ENCODE measurements at regions not wholly inside any gene's neighbourhood (a gene's known extent, or its start where the extent isn't known, plus 50 kb on each side); places are given as distances from the start of the nearest gene placed in this dataset.

DNA sequence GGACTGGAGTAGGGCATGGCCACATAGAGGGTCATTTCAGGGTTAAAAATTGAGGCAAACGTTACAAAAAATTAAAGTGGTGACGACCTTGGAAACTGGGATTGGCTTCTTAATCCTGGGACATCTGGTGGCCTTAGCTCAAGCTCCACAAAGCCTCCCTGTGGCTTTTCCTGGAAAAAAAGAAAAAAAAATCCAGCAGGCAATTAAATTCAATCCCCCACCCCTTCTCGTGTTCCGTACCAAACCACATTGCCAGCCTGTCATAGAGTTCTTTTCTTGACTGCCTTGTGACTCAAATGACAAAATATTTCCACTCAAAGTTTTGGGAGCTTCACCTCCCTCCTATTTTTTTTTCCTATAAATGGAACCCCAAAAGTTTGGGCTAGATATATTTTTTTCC, 195.6 kb downstream of the HRH4 start:
- Histone ChIP-seq H3K9ac (ENCODE audit: low read depth, low read length) (no peak overlapping the region), H3K9me1 (ENCODE audit: insufficient read depth, low read length) (peaks cover 15% of the 10 kb centered on the region), H3K4me3 (ENCODE audit: insufficient read depth, low read depth, low read length) (no peak overlapping the region), H3K27me3 (ENCODE audit: control insufficient read depth, insufficient read depth, low read length) (no peaks in the 10 kb centered on the region), H4K5ac (ENCODE audit: low read depth, low read length) (peak overlapping the region; percentile 27), H3K14ac (replicated peaks; ENCODE audit: low read depth, low read length) (peak overlapping the region; percentile 88), H2BK120ac (ENCODE audit: low read depth, low read length) (peak overlapping the region; percentile 91), H3K4me2 (ENCODE audit: low read depth, low read length) (no peak overlapping the region), H3K9me3 (ENCODE audit: control insufficient read depth, insufficient read depth, low read length) (0 out of 2 replicates have a peak, but pooled peaks cover 4% of the 10 kb centered on the region), H2AK9ac (replicated peaks; ENCODE audit: low read depth, low read length, poor library complexity) (no peak overlapping the region), H3K36me3 (ENCODE audit: control insufficient read depth, insufficient read depth, low read length) (no peaks in the 10 kb centered on the region), H3K23ac (ENCODE audit: low read depth, low read length) (peak overlapping the region; percentile 81), H3K4ac (ENCODE audit: low read depth, low read length) (peak overlapping the region; percentile 97), H4K20me1 (ENCODE audit: insufficient read depth, low read length) (no peaks in the 10 kb centered on the region), H2BK15ac (ENCODE audit: low read depth, low read length) (peak overlapping the region; percentile 67; the same call in 1 of the 3 replicates), H3K56ac (ENCODE audit: extremely low read depth, insufficient read depth, low read length) (peak overlapping the region; percentile 57; the same call in 1 of the 2 replicates), H3K79me1 (ENCODE audit: low read depth in 1 of 2, low read length in 2 of 2) (no peaks in the 10 kb centered on the region), H2BK5ac (ENCODE audit: low read depth, low read length, poor library complexity, severe bottlenecking) (peak overlapping the region; percentile 33), H3K4me1 (ENCODE audit: control insufficient read depth, insufficient read depth, low read length) (peaks cover 26% of the 10 kb centered on the region), H3K27ac (ENCODE audit: insufficient read depth, low read length) (peak overlapping the region; percentile 42; the same call in 1 of the 2 replicates), H2AK5ac (ENCODE audit: low read depth, low read length) (peak overlapping the region; percentile 67), H2BK20ac (ENCODE audit: low read depth, low read length) (peak overlapping the region; percentile 90), H2AFZ (replicated peaks; ENCODE audit: low read length, poor library complexity) (no peak overlapping the region), H4K91ac (ENCODE audit: insufficient read depth, low read depth, low read length) (peak overlapping the region; percentile 67; the same call in 1 of the 2 replicates), H4K8ac (ENCODE audit: low read depth in 2 of 2, low read length in 2 of 2) (peak overlapping the region; percentile 27 to 75; a peak in 1 of 4 replicates), H3K18ac (ENCODE audit: low read depth, low read length) (peak overlapping the region; percentile 85)
- TF ChIP-seq, protein P1, sequence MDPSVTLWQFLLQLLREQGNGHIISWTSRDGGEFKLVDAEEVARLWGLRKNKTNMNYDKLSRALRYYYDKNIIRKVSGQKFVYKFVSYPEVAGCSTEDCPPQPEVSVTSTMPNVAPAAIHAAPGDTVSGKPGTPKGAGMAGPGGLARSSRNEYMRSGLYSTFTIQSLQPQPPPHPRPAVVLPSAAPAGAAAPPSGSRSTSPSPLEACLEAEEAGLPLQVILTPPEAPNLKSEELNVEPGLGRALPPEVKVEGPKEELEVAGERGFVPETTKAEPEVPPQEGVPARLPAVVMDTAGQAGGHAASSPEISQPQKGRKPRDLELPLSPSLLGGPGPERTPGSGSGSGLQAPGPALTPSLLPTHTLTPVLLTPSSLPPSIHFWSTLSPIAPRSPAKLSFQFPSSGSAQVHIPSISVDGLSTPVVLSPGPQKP (IDR thresholded peaks at IDR 0.05; ENCODE audit: borderline replicate concordance, low read depth, low read length), result no peak
- no peak for TF ChIP-seq RCOR1 (IDR thresholded peaks at IDR 0.05; ENCODE audit: insufficient replicate concordance, low read length)
- TF ChIP-seq MXI1 (IDR thresholded peaks at IDR 0.05; ENCODE audit: borderline replicate concordance, low read depth, low read length), result no peak
- no peak for TF ChIP-seq RAD21 (IDR thresholded peaks at IDR 0.05; ENCODE audit: low read length)
- no peak for TF ChIP-seq BHLHE40 (IDR thresholded peaks at IDR 0.05; ENCODE audit: low read depth, low read length)
- TF ChIP-seq FOS (IDR thresholded peaks at IDR 0.05; ENCODE audit: low read depth, low read length), result no peak
- TF ChIP-seq, protein P2, sequence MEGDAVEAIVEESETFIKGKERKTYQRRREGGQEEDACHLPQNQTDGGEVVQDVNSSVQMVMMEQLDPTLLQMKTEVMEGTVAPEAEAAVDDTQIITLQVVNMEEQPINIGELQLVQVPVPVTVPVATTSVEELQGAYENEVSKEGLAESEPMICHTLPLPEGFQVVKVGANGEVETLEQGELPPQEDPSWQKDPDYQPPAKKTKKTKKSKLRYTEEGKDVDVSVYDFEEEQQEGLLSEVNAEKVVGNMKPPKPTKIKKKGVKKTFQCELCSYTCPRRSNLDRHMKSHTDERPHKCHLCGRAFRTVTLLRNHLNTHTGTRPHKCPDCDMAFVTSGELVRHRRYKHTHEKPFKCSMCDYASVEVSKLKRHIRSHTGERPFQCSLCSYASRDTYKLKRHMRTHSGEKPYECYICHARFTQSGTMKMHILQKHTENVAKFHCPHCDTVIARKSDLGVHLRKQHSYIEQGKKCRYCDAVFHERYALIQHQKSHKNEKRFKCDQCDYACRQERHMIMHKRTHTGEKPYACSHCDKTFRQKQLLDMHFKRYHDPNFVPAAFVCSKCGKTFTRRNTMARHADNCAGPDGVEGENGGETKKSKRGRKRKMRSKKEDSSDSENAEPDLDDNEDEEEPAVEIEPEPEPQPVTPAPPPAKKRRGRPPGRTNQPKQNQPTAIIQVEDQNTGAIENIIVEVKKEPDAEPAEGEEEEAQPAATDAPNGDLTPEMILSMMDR (conservative IDR thresholded peaks at IDR 0.05; ENCODE audit: low read depth, low read length), result no peak
- TF ChIP-seq CHD1 (IDR thresholded peaks at IDR 0.05; ENCODE audit: low read depth, low read length), result no peak
- TF ChIP-seq POLR2A (IDR thresholded peaks at IDR 0.05; ENCODE audit: low read depth, low read length), result no peak
- TF ChIP-seq MAZ (IDR thresholded peaks at IDR 0.05; ENCODE audit: borderline replicate concordance, low read depth, low read length), result no peak
- no peak for TF ChIP-seq NFE2L2 (IDR thresholded peaks at IDR 0.05; ENCODE audit: low read depth, low read length)
- TF ChIP-seq, protein P3, sequence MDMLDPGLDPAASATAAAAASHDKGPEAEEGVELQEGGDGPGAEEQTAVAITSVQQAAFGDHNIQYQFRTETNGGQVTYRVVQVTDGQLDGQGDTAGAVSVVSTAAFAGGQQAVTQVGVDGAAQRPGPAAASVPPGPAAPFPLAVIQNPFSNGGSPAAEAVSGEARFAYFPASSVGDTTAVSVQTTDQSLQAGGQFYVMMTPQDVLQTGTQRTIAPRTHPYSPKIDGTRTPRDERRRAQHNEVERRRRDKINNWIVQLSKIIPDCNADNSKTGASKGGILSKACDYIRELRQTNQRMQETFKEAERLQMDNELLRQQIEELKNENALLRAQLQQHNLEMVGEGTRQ (IDR thresholded peaks at IDR 0.05; ENCODE audit: low read depth, low read length), result no peak
- TF ChIP-seq SMC3 (IDR thresholded peaks at IDR 0.05; ENCODE audit: low read depth, low read length), result no peak
- no peak for TF ChIP-seq RFX5 (IDR thresholded peaks at IDR 0.05; ENCODE audit: low read depth, low read length)
- TF ChIP-seq CEBPB (IDR thresholded peaks at IDR 0.05; ENCODE audit: low read depth, low read length), result no peak
- no peak for TF ChIP-seq MAFK (IDR thresholded peaks at IDR 0.05; ENCODE audit: low read depth, low read length)
- dilution Hi-C loops (cut with HindIII; ENCODE audit: low sequenced_read_pairs, unreplicated experiment), result no loop called here
- DNase-seq, result no peak
- ChIA-PET POLR2A (ENCODE audit: unreplicated experiment) (interaction anchor here (0.6 to 1.8 kb wide), 5 partner anchors 16 to 1202 kb away, joined by 3 to 8 read pairs (median 3); no protein-coding TSS in a partner anchor), CTCF (interaction anchor here (0.7 to 1.9 kb wide), 4 partner anchors 28 to 231 kb away, joined by 3 to 5 read pairs (median 5); no protein-coding TSS in a partner anchor)
- intact Hi-C loops (cut with micrococcal nuclease), result no loop called here
- WGBS, 2 experiments (ENCODE audit: extremely low coverage in 2 of 2, insufficient read length in 1 of 2), result no CpG with 5 or more reads among the region's 4 CpGs
- no peak for ATAC-seq (ENCODE audit: low read depth)
- in situ Hi-C loops (cut with MboI; ENCODE audit: low sequenced_read_pairs), result no loop called here
- BruUV-seq (replicated peaks), result no TSS peak
